GM21367 (cell line): ENCODE measurements at regions not wholly inside any gene's neighbourhood (a gene's known extent, or its start where the extent isn't known, plus 50 kb on each side); places are given as distances from the start of the nearest gene placed in this dataset.
"Not testable (repeated sequence)": the region's sequence is repeated elsewhere in the genome, so short reads cannot be mapped to it uniquely, and the experiment has no call there.

Source experiments
- ATAC-seq: cut with Tn5 transposase; IDR thresholded peaks from one replicate; pipeline ENCODE4 v1.9.1; 2021; ENCODE audit not compliant: unreplicated experiment

GRCh38 chr10:2049560-2049959, 312.2 kb upstream of the ADARB2 start:
- ATAC-seq: no peak

DNA sequence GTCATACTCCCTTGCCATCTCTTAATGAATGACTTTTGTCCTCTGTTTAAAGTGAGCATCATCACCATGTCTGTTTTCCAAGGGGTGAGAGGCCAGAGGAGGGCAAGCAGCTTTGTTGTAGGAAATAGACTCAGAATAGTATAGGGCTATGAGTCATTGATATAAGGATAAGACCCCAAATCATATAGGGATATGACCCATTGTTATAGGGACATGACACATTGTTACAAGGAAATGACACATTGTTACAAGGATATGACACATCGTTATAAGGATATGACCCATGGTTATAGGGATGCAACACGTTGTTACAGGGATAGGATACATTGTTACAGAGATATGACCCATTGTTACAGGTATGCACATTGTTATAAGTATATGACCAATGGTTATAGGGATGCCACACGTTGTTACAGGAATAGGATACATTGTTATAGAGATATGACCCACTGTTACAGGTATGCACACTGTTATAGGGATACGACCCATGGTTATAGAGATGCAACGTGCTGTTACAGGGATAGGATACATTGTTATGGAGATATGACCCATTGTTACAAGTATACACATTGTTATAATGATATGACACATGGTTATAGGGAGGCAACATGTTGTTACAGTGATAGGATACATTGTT, 311.1 kb upstream of the ADARB2 start:
- no peak for ATAC-seq

DNA sequence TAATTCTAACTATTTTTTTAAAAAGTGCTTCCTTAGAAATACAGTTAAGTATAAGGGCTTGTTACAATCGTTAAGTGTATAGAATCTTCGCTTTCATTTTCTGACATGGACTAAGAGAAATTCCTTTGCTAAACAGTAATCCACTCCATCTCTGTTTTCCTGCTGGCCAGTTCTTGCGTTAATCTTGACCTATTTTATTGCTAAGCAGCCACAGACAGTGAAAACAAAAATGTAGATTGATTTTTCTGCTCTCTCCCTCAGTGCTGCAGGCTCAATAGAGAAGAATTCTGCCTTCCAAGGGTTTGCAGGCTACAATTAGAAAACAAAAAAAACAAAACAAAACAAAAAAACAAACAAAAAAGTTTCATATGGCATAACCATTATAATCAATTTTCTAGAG, 310.4 kb upstream of the ADARB2 start:
- no peak for ATAC-seq

GRCh38 chr10:2043379-2043778, 306.1 kb upstream of the ADARB2 start:
- no peak for ATAC-seq

GRCh38 chr10:2038036-2038435, 300.7 kb upstream of the ADARB2 start:
- ATAC-seq: no peak

DNA sequence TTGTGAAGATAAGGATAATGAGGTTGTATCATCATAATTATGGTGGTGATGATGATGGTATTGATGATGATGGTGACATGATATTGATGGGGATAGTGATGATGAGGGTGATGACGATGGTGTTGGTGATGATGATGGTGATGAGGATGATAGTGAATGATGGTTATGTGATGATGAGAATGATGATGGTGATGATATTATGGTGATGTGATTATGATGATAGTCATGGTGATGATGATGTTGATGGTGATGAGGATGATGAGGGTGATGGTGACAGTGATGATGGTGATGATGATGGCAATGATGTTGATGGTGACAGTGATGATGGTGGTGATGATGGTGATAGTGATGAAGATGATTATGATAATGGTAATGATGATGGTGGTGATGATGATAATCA, 299.9 kb upstream of the ADARB2 start:
- ATAC-seq: no peak

GRCh38 chr10:2036209-2036608, 298.9 kb upstream of the ADARB2 start:
- ATAC-seq: no peak

- no peak for ATAC-seq
These were observed 292.7 kb upstream of the ADARB2 start for GRCh38 chr10:2030046-2030445.

GRCh38 chr10:2026936-2027335, 289.6 kb upstream of the ADARB2 start:
- no peak for ATAC-seq

GRCh38 chr10:2024750-2025149, 287.4 kb upstream of the ADARB2 start:
- not testable (repeated sequence) for ATAC-seq

DNA sequence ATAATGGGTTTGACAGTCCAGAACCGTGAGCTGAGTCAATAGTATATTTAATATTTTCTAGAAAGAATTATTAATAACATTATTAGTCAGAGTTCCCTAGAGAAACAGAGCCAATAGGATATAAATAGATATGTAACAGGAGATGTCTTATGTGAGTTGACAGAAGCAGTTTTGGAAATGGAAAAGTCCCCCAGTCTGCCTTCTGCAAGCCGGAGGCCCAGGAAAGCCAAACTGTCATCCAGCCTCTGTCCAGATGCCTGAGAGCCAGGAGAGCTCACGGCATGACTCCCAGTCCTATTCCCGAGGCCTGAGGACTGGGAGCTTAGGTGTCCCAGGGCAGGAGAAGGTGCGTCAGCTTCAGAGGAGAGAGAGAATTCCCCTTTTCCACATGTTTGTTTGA, 286.4 kb upstream of the ADARB2 start:
- no peak for ATAC-seq

DNA sequence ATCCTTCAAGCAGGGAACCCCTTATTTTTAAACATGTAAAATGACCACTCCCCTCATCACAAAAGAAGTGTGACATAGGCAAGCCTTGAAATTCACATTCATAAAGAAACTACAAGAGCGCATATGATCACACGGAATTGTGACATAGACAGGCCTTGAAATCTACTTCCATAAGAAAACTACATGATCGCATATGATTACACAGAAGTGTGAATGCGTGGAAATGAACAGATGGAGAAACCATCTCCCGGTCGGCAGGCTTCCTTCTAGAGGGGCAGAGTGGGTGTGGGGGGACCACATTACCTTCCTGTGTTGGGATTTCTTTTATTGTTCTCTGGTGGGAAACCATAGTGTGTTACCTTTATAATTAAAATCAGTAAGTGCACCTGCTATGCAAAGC, 285.1 kb upstream of the ADARB2 start:
- no peak for ATAC-seq

DNA sequence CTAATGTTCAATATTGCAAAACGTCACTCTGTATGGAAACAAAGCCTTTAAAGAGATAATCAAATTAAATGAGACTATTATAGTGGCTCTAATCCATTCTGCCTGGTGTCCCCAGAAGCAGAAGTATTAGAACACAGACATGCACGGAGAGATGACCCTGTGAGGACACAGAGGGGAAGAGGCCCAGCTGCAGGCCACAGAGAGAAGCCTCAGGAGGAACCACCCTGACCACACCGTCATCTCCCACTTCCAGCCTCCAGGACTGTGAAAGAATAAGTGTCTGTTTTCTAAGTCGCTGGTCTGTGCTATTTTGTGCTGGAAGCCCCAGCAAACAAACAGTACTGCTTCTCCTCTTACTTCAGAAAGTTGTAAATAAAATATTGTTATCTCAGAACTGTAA, 283.5 kb upstream of the ADARB2 start:
- no peak for ATAC-seq

- ATAC-seq: no peak
These were observed 282.5 kb upstream of the ADARB2 start for GRCh38 chr10:2019803-2020202.

GRCh38 chr10:2019281-2019680, 282.0 kb upstream of the ADARB2 start:
- ATAC-seq: no peak

DNA sequence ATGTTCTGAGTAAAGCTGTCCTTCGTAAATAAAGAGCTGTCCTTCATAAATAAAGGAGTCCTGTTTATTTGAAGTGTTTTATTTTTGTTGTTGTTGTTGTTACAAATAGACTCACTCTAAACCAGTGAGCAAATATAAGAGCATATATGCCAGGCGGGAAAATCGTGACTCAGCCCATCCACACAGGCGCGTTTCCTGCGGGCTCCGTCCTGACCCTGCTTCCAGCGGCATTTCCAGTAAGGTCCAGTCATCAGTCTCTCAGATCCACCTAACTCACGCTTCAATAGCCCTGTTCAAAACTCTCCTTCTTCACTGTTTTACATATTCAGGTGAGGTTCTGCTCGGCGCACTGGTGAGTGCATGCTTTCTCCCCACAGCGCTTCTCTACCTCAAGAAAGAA, 277.2 kb upstream of the ADARB2 start:
- ATAC-seq: no peak

DNA sequence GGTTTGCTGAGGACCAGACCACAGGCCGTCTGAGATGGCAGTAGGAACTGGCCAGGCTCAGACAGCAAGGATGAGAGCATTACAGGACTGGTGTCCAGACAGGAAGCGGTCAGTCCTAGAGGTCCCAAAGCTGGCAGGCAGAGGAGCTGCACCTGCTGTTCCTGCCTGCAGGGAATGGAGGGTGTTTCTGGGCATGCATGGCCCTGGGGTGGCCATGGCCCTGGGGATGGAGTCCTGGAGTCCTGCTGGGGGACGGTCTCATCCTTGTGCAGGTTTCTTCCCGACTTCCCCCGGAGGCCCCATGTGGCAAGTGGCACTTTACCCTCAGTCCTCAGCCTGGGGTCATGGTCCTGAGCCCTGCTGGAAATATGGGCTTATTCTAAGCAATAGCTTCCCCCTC, 274.9 kb upstream of the ADARB2 start:
- no peak for ATAC-seq

GRCh38 chr10:2011106-2011716, 273.9 kb upstream of the ADARB2 start:
- no peak for ATAC-seq

DNA sequence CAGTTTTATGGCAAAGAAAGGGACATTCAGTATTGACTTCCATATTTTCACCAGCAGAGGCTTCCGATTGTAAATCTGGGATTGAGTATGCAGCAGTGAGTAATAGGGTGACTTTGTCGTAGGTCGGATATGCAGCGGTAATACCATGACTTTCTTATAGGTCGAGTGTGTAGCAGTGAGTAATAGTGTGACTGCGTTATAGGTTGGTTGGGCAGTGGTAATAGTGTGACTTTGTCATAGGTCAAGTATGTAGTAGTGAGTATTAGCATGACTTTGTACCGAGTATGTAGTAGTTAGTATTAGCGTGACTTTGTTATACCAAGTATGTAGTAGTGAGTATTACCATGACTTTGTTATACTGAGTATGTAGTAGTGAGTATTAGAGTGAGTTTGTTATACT, 268.2 kb upstream of the ADARB2 start:
- ATAC-seq: no peak

DNA sequence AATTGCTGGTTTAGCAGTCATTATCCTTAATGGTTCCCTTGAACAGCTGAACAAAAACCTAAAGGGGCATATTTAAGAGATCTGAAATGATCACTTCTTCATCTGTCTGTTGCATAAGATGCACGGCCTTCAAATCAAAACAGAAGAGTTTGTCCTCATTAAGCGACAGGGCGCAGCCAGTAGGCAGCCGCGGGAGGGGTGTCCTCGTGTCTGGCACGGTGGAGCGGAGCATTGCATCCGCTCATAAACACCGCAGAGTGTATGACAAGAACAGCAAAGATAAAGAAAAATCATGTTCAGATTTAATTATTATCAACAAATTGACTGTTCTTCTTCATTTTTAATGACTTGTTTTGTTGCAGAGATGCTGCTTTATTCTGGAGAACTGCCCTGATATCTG, 255.6 kb upstream of the ADARB2 start:
- ATAC-seq: no peak

GRCh38 chr10:1989090-1989489, 251.8 kb upstream of the ADARB2 start:
- no peak for ATAC-seq

DNA sequence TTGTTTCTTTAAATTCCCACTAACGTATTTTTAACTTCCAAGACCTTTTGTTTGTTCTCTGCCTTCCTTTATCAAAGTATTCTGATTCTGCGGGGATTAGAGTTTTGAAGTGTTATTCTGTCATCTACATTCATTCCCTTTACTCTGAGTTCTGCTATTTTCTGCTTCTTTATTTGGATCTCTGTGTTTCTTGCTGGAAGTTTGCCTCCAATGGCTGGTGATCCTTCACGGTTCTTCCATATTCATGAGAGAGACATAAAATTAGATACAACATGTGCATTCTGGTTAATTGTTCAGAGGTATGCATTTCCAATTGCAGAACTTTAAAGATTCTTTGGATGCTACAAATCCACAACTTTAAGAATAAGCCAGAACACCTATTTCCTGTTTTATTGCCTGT, 244.7 kb upstream of the ADARB2 start:
- ATAC-seq: no peak

DNA sequence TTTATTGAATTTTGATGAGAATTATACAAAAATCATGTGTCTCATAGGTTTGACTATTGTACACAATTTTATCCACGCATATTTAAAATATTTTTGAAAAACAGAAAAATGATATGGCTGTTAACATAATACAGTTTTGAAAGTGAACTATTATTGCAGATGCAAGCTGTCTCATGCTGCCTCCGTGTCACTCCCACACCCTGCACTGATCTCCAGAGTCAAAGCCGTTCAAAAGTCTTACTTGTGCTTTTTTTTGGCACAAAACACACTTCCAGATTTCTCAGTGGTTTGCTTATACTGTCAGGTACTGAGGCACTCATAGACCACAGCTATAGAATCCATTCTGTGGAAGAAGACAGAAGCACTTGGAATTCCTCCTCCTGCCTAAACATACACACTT, 243.1 kb upstream of the ADARB2 start:
- ATAC-seq: no peak
